ENCODE measurements at regions not wholly inside any gene's neighbourhood (a gene's known extent, or its start where the extent isn't known, plus 50 kb on each side); places are given as distances from the start of the nearest gene placed in this dataset.

GRCh38 chr22:49586873-49587272, 240.8 kb downstream of the BRD1 start:
- no peak for DNase-seq (ENCODE audit: low read depth)

GRCh38 chr22:49586244-49586748, 241.4 kb downstream of the BRD1 start:
- no peak for DNase-seq (ENCODE audit: low read depth)

GRCh38 chr22:49585461-49586243, 242.0 kb downstream of the BRD1 start:
- no peak for DNase-seq (ENCODE audit: low read depth)

- DNase-seq (ENCODE audit: low read depth), result no peak
These were observed 243.7 kb downstream of the BRD1 start for GRCh38 chr22:49583886-49584505.

- no peak for DNase-seq (ENCODE audit: low read depth)
These were observed 244.3 kb downstream of the BRD1 start for GRCh38 chr22:49583341-49583740.

- DNase-seq (ENCODE audit: low read depth), result no peak
These were observed 245.0 kb downstream of the BRD1 start for GRCh38 chr22:49582678-49583077.

- DNase-seq (ENCODE audit: low read depth), result no peak
These were observed 245.5 kb downstream of the BRD1 start for GRCh38 chr22:49582181-49582580.

- DNase-seq (ENCODE audit: low read depth), result no peak
These were observed 247.6 kb downstream of the BRD1 start for GRCh38 chr22:49580024-49580423.

- DNase-seq (ENCODE audit: low read depth), result no peak
These were observed 250.3 kb downstream of the BRD1 start for GRCh38 chr22:49577168-49578060.

- no peak for DNase-seq (ENCODE audit: low read depth)
These were observed 251.2 kb downstream of the BRD1 start for GRCh38 chr22:49576241-49577141.

GRCh38 chr22:49575703-49576081, 252.0 kb downstream of the BRD1 start:
- no peak for DNase-seq (ENCODE audit: low read depth)

- DNase-seq (ENCODE audit: low read depth), result no peak
These were observed 252.6 kb downstream of the BRD1 start for GRCh38 chr22:49574881-49575702.

- DNase-seq (ENCODE audit: low read depth), result no peak
These were observed 253.3 kb downstream of the BRD1 start for GRCh38 chr22:49574205-49574880.

GRCh38 chr22:49573109-49573765, 254.4 kb downstream of the BRD1 start:
- no peak for DNase-seq (ENCODE audit: low read depth)

- no peak for DNase-seq (ENCODE audit: low read depth)
These were observed 256.3 kb downstream of the BRD1 start for GRCh38 chr22:49571326-49571725.

- no peak for DNase-seq (ENCODE audit: low read depth)
These were observed 257.4 kb downstream of the BRD1 start for GRCh38 chr22:49570032-49570848.

GRCh38 chr22:49569286-49570031, 258.2 kb downstream of the BRD1 start:
- DNase-seq (ENCODE audit: low read depth), result no peak

- no peak for DNase-seq (ENCODE audit: low read depth)
These were observed 258.9 kb downstream of the BRD1 start for GRCh38 chr22:49568751-49569285.

All from activated T-helper 1 cell treated with Interleukin-2 at 50 U/mL for 16 hours (primary cell).